WTC11 (cell line): ENCODE measurements at regions not wholly inside any gene's neighbourhood (a gene's known extent, or its start where the extent isn't known, plus 50 kb on each side); places are given as distances from the start of the nearest gene placed in this dataset.

Experiments
- CTCF ChIP-seq: fragments of 200-600 bp; IDR thresholded peaks from 2 replicates; pipeline ENCODE4 v1.8.0; 2022; ENCODE audit warnings: antibody characterized with exemption
- MAX ChIP-seq: sonication (generic); formaldehyde crosslinking; IDR thresholded peaks from 2 replicates; pipeline ENCODE4 v1.8.0; 2022; ENCODE audit warnings: mild to moderate bottlenecking, missing genetic modification reagents
- ZNF423 ChIP-seq: fragments of 250-450 bp; sonication (Bioruptor Pico); IDR thresholded peaks from 2 replicates; pipeline ENCODE4 v2.1.2; 2022; ENCODE audit warnings: mild to moderate bottlenecking, moderate library complexity
- TF ChIP-seq, protein P1 (sequence below): sonication (generic); formaldehyde crosslinking; IDR thresholded peaks from 2 replicates; pipeline ENCODE4 v1.8.1; 2023; ENCODE audit warnings: mild to moderate bottlenecking, missing genetic modification reagents

GRCh38 chr2:140154271-140154670, 1374.1 kb upstream of the NXPH2 start:
- no peak for TF ChIP-seq CTCF
- TF ChIP-seq MAX (CRISPR knock-in tag) = no peak
- TF ChIP-seq ZNF423 (CRISPR knock-in tag) = no peak
- TF ChIP-seq, protein P1, sequence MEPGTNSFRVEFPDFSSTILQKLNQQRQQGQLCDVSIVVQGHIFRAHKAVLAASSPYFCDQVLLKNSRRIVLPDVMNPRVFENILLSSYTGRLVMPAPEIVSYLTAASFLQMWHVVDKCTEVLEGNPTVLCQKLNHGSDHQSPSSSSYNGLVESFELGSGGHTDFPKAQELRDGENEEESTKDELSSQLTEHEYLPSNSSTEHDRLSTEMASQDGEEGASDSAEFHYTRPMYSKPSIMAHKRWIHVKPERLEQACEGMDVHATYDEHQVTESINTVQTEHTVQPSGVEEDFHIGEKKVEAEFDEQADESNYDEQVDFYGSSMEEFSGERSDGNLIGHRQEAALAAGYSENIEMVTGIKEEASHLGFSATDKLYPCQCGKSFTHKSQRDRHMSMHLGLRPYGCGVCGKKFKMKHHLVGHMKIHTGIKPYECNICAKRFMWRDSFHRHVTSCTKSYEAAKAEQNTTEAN (CRISPR knock-in tag) = no peak
